Adrenal gland (tissue), 5 donors: ENCODE measurements at regions not wholly inside any gene's neighbourhood (a gene's known extent, or its start where the extent isn't known, plus 50 kb on each side); places are given as distances from the start of the nearest gene placed in this dataset.

Experiments used
- POLR2A ChIP-seq, 2 donors: fragments of 450-650 bp; IDR thresholded peaks; one replicate each; pipeline ENCODE4 v1.6.1; 2017; ENCODE audit warnings: antibody characterized with exemption in 2 of 2, mild to moderate bottlenecking in 2 of 2, moderate library complexity in 1 of 2
- TF ChIP-seq, protein P1 (sequence below), 6 experiments: fragments of 450-650 bp in 4 of 6; fragments of 200-600 bp in 2 of 6; sonication (generic) in 1 of 6; IDR thresholded peaks; 1 replicate in 5 of 6; 2 replicates in 1 of 6; pipeline versions ENCODE4 v1.5.1 to v1.8.0; 2016 to 2021; ENCODE audit warnings: antibody characterized with exemption in 6 of 6, mild to moderate bottlenecking in 2 of 6, moderate library complexity in 1 of 6
- donor health status: DM: no; HTN: no; CAD: no.

DNA sequence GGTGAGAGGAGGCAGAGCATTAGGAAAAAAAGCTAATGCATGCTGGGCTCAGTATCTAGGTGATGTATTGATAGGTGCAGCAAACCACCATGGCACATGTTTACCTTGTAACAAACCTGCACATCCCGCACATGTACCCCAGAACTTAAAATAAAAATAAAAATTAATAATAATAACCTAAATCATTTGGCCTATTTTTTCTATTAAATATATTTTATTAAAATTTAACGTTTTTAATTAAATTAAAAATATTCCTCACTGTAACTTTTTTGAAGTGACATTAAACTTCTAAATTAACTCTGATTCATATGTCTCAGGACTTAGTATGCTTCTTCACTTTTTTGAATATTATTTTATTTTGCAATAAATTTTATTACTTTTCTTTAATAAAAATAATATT is 83.7 kb upstream of the PARP8 start:
- TF ChIP-seq, protein P1, sequence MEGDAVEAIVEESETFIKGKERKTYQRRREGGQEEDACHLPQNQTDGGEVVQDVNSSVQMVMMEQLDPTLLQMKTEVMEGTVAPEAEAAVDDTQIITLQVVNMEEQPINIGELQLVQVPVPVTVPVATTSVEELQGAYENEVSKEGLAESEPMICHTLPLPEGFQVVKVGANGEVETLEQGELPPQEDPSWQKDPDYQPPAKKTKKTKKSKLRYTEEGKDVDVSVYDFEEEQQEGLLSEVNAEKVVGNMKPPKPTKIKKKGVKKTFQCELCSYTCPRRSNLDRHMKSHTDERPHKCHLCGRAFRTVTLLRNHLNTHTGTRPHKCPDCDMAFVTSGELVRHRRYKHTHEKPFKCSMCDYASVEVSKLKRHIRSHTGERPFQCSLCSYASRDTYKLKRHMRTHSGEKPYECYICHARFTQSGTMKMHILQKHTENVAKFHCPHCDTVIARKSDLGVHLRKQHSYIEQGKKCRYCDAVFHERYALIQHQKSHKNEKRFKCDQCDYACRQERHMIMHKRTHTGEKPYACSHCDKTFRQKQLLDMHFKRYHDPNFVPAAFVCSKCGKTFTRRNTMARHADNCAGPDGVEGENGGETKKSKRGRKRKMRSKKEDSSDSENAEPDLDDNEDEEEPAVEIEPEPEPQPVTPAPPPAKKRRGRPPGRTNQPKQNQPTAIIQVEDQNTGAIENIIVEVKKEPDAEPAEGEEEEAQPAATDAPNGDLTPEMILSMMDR (IDR thresholded peaks at IDR 0.05): no peak
- TF ChIP-seq POLR2A (IDR thresholded peaks at IDR 0.05): no peak
